RPMI8226 (cell line): ENCODE measurements at regions not wholly inside any gene's neighbourhood (a gene's known extent, or its start where the extent isn't known, plus 50 kb on each side); places are given as distances from the start of the nearest gene placed in this dataset.
"Not testable (repeated sequence)": the region's sequence is repeated elsewhere in the genome, so short reads cannot be mapped to it uniquely, and the experiment has no call there.

Experiments used
- DNase-seq: peaks from one replicate; pipeline ENCODE4 v3.0.0-alpha.2; 2015

DNA sequence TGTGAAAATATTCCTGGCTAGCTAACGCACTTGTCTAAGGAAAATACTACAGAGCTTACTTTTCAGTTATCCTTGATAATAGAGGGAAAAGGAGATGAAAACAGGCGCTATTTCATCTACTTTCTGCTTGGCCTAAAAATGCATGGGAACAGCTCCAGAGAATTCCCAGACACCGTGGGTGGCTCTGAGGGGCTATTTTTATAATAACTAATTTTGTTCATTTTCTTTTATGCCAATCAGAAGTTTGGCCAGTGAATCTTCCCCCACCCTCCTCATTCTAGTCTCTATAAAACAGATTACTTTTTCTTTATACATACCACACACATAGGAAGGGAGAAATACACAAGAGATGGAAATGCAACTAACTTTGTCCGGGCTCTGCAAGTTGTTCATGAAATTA, 322.9 kb downstream of the SETD4 start:
- no peak for DNase-seq

DNA sequence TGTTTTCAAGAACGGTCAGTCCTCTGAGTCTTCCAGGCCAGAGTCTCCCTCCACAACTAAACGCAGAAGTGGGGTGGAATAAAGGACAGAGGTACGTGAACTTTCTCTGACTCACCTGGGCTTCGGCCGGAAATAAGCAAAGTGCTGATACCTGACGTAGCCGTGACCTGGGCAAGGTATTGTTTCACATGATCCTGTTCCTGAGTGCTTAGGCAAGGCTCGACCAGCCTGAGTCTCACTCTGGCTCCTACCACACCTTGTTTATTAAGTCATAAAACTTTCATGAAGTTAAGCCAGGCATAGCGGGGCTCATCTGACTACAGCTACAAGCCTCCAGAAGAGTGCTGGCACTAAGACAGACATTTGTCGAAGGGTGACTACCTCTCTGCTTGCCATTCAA, 327.5 kb downstream of the SETD4 start:
- no peak for DNase-seq

- no peak for DNase-seq
Measured at GRCh38 chr21:35730325-35730724, 330.0 kb downstream of the SETD4 start.

DNA sequence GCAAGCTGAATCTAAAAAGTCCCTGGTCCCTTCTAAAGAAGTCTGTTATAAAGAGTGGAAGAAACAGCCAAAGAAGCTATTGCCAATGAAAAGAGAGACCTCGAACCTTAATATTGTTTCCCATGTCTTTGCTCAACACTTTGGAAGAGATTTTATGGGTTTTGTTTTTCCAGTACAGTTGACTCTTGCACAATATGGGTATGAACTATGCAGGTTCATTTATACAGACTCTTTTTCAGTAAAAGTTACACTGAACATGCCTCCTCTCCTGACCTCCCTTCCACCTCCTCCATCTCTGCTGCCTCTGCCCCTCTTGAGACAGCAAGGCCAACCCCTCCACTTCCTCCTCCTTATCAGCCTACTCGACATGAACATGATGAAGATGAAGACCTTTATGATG, 332.5 kb downstream of the SETD4 start:
- no peak for DNase-seq

DNA sequence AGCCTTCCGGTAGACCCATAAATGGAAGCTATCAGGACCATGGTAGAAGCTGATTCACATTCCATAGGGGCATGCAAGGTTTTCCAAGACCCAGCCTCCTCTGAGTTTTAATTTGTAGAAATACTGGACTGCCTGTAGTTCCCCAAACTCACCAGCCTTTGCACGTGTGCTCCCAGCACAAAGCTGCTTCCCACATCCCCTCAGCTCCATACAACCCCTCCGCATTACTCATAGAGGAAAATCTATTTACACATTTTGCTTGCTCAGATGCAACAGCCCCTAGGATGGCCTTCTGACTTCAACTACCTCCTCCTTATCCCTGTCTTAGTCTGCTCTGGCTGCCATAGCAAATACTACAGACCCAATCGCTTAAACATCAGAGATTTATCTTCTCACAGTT, 336.2 kb downstream of the SETD4 start:
- no peak for DNase-seq

DNA sequence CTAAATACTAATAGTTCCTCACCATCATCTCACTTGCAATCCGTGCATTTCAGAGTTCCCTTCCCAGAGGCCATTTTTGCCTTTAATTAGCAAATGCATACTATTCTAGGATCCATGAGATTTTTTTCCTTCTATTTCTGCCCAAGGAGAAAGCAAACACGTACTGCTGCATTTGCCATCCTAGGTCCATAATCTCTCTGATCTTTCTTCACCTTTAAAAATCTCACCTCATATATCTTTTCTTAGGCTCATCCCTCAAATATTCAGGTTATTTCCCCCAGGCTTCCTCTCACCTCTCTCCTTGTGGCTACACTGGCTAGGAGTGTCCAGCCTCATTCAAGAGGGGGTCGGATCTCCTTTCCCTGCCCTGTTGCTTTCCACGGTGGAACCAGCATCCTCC, 338.6 kb downstream of the SETD4 start:
- no peak for DNase-seq

DNA sequence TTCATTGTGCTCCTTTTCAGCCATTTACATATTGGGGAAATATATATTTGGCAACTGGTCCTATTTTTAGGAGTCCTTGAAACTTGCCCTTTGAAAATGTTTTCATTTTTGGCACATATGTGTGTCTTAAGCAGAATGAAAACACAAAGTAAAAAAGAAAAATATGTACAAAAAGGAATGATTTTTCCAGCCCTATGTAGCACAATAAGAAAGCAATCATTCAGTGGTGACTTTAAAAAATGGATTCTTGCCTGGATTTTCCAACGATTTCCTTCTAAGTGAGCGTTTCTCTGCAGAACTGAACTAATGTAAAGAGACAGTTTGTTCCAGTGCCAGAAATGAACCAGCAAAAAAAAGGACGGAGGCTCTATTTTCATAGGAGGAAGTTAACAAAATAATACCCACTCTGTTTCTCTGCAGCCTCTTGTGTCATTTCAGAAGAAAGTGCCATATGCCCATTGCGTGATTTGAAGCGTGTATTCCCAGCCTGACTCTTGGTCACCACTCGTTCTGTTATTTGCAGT, 340.1 kb downstream of the SETD4 start:
- no peak for DNase-seq

- DNase-seq, result no peak
Measured at GRCh38 chr21:35719080-35719479, 341.2 kb downstream of the SETD4 start.

GRCh38 chr21:35716876-35717565, 343.3 kb downstream of the SETD4 start:
- DNase-seq, result no peak

- DNase-seq, result no peak
Measured at GRCh38 chr21:35713914-35714313, 346.4 kb downstream of the SETD4 start.

DNA sequence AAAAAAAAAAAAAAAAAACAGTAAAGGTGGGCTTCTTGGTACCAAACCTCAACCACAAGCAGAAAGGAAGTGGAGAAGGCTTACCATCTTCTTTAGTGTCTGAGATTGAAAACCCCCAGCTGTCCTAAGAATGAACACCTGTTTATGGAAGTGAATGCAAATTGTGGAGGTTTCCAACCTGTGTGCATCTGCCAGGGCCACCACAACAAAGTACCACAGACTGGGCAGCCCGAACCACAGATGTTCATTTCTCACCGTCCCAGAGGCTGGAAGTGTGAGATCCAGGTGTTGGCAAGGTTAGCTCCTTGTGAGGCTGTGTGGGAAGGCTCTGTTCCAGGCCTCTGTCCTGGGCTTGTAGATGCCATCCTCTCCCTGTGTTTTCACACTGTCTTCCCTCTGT, 348.7 kb downstream of the SETD4 start:
- no peak for DNase-seq

DNA sequence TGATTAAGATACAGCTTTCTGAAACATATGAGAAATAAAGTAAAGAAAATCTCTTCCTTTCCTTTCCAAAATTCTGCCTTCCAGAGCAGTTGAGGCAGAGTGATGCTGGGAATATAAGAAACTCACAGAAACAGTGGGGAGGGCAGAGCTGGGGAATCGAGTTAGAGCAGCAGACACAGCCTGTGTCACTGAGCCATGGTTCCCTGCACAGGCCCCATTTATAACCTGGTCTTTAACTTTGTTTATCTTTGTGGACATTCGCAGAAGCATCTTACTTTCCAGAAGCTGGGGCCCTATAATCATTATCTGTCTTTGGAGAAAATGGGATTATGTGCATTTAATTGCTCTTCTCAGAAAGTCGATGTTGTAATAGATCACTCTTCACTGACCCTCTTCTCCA, 349.1 kb downstream of the SETD4 start:
- no peak for DNase-seq

DNA sequence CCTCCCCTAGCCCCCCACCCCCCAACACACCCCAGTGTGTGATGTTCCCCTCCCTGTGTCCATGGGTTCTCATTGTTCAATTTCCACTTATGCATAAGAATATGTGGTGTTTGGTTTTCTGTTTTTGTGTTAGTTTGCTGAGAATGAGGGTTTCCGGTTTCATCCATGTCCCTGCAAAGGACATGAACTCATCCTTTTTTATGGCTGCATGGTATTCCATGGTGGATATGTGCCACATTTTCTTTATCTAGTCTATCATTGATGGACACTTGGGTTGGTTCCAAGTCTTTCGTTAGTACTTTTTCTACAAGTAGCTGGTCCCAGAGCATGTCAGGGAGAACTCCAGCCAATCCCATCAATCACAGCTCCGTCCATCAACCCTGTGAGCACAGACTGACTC, 350.3 kb downstream of the SETD4 start:
- DNase-seq, result not testable (repeated sequence)

DNA sequence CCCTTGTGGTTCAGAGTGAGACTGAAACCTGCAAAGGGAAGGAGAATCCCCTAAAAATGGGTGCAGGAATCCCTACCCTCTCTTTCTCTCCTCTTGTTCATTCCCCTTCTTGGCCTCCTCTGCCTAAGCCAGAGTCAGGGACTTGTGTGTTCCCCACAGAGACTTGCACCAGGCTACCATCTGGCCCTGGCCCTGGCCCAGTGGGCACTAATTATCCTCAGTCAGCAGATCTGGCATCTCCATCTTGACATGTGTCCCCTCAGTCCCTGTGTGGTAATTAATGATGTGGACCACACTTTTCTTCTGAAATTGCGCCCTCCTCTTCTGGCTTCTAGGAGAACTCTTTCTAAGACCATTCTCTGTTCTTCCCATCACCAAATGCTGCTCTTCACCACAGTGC, 354.4 kb downstream of the SETD4 start:
- DNase-seq, result no peak

GRCh38 chr21:35705237-35705887, 355.0 kb downstream of the SETD4 start:
- no peak for DNase-seq

DNA sequence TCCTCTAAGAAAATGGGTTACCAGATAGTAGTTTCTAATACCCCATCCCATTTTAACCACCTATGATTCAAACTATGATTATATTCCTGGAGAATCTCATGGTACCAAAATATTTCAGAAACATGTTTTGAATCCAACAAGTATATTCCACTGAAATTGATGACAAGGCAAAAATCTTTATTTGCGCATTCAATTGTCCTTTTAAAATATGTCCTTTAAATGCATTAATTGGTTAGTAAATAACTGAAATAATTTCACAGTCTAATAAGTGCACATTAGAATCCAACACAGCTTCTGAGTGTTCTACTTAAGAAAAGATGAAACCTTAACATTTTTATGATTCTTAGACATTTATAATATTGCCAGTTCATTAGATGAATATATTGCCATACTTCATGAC, 356.6 kb downstream of the SETD4 start:
- no peak for DNase-seq

DNA sequence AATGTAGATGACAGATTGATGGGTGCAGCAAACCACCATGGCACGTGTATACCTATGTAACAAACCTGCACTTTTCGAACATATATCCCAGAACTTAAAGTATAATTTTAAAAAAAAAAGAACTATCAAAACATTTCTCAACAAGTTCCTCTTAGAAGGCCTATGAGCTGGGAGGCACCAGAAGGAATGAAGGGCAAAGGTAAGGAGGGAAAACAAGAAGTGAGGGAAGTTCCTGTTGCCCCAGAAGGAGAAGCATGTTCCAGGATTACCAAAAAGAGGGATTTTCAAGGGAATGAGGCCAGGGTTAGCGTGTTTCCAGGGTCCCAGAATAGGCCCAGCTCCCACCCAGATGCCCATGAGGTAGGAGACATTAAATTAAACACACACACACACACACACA, 361.0 kb downstream of the SETD4 start:
- DNase-seq, result no peak

GRCh38 chr21:35697321-35697808, 363.0 kb downstream of the SETD4 start:
- peak; percentile 91 for DNase-seq

DNA sequence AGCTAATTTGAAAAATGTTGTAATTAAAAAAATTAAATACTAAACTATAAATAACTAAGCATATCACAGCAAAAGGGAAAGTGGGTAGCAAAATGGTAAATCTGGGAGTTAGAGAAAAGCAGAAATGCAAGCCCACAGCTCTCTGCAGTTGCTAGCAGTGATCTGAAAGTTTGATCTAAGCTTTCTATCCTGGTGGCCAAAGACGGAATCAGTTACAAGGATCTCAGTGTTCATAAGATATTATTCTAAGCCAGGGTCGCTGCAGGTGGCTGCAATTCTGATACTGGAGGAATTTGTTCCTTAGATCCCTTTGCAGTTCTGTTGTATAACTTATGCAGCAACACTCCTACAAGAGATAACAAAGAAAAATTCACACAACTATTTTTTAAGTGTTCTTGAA, 363.7 kb downstream of the SETD4 start:
- peak; percentile 26 for DNase-seq

DNA sequence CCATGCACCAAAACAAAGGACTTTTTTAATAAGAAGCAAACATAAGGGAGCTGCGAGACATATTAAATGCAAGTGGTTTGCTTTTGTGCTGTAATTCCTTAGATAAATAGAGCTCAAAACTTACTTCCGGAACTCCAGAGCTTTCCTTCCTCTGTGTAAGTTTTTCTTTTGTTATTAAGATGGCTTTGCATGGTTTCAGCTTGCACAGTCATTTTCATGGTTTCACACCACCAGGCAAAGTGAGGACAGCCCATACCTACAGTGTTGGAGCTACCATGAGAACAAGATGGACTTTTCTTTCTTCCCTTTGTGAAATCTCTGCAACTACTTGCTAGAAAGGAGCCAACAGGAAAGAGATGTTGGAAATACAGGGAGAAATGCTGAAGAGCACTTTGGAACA, 368.0 kb downstream of the SETD4 start:
- DNase-seq, result no peak

GRCh38 chr21:35690436-35690835, 369.9 kb downstream of the SETD4 start:
- DNase-seq, result no peak

DNA sequence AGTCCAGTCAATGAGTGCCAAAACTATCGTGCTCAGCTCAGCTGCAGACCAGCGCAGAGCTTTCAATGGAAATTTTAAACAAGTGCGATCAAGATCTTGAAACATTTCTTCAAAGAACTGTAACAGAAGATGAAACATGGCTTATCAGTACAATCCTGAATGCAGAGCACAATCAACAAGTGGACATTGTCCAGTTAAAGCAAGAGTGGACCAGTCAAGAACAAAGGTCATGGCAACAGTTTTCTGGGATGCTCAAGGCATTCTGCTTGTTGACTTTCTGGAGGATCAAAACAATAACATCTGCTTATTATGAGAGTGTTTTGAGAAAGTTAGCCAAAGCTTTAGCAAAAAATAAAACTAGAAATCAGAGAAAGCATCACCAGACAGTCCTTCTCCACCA, 374.2 kb downstream of the SETD4 start:
- DNase-seq, result no peak

DNA sequence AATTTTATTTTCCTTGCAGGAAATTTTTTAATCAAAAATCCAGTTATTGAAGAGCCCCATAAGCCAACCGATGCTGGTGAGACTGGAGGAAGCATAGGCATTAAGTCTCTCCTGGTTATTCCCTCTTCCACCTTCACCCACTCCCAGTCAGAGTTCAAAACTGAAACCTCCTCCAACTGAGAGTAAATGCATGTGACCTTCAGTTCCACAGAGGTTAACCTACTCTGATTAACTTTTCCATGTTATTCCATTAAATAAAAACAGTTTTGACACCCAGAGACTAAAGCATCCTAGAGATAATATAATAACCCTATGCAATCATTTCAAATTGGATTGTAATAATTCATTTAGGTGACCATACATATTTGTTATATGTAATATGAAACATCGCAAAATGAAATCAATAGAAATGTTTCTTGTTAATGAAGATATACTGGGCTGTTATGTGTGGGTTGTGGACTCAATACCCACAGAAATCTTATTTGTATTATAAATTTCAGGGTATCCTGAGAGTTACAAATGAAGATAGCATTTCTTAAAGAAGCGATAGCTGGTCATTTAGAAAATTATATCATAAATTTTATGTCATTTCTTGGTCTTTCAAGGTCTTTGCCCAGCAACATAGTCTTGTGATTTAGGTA, 376.5 kb downstream of the SETD4 start:
- no peak for DNase-seq

- DNase-seq, result no peak
Measured at GRCh38 chr21:35682904-35683549, 377.3 kb downstream of the SETD4 start.
